Esophagus muscularis mucosa (tissue), 3 donors: ENCODE measurements at regions not wholly inside any gene's neighbourhood (a gene's known extent, or its start where the extent isn't known, plus 50 kb on each side); places are given as distances from the start of the nearest gene placed in this dataset.

Source experiments
- POLR2AphosphoS5 ChIP-seq, 2 donors: sonication (generic); formaldehyde crosslinking; IDR thresholded peaks; one replicate each; pipeline ENCODE4 v1.6.1; 2017; ENCODE audit warnings: antibody characterized with exemption in 2 of 2
- TF ChIP-seq, protein P1 (sequence below), 3 experiments: fragments of 200-600 bp in 2 of 3; fragments of 450-650 bp in 1 of 3; sonication (generic) in 2 of 3; IDR thresholded peaks; one replicate each; pipeline ENCODE4 v1.5.1; 2017 to 2019; ENCODE audit warnings: antibody characterized with exemption in 3 of 3, mild to moderate bottlenecking in 2 of 3, moderate library complexity in 1 of 3

DNA sequence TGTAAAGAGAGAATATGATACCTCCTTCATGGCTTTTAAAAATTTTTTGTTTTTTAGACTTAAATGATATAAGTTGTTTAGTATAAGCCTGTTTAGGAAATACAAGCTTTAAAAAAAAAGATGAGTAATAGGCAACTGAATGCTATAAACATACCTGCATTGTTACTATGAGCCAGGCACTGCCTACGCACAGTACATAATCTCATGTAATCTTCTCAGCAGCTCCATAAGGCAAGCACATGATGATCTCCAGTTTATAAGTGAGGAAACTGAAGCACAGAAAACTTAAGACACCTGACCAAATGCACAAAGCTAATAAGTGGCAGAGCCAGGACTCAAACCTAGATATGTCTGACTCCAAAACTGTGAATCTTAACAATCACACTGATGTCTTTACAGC lies 156.3 kb upstream of the SLC1A4 start:
- TF ChIP-seq POLR2AphosphoS5 (IDR thresholded peaks at IDR 0.05) = no peak
- TF ChIP-seq, protein P1, sequence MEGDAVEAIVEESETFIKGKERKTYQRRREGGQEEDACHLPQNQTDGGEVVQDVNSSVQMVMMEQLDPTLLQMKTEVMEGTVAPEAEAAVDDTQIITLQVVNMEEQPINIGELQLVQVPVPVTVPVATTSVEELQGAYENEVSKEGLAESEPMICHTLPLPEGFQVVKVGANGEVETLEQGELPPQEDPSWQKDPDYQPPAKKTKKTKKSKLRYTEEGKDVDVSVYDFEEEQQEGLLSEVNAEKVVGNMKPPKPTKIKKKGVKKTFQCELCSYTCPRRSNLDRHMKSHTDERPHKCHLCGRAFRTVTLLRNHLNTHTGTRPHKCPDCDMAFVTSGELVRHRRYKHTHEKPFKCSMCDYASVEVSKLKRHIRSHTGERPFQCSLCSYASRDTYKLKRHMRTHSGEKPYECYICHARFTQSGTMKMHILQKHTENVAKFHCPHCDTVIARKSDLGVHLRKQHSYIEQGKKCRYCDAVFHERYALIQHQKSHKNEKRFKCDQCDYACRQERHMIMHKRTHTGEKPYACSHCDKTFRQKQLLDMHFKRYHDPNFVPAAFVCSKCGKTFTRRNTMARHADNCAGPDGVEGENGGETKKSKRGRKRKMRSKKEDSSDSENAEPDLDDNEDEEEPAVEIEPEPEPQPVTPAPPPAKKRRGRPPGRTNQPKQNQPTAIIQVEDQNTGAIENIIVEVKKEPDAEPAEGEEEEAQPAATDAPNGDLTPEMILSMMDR (IDR thresholded peaks at IDR 0.05) = no peak
